ENCODE measurements at regions not wholly inside any gene's neighbourhood (a gene's known extent, or its start where the extent isn't known, plus 50 kb on each side); places are given as distances from the start of the nearest gene placed in this dataset.
A peak's percentile ranks its signal among the peaks of the same experiment; 100 is the strongest.
"Not testable (repeated sequence)": the region's sequence is repeated elsewhere in the genome, so short reads cannot be mapped to it uniquely, and the experiment has no call there.

- Mint-ChIP-seq H3K9me3 (no peaks in the 10 kb centered on the region), H3K36me3 (no peaks in the 10 kb centered on the region), H3K27ac (no peak overlapping the region)
- DNase-seq (ENCODE audit: low spot score in 2 of 2) (no peak), ATAC-seq (no peak)
These were observed 172.5 kb downstream of the POTEB3 start for GRCh38 chr15:21267671-21268395.

GRCh38 chr15:21267226-21267625, 173.1 kb downstream of the POTEB3 start:
- no peak for ATAC-seq
- no peak overlapping the region for H3K27ac Mint-ChIP-seq
- no peaks in the 10 kb centered on the region for H3K36me3 Mint-ChIP-seq
- no peak for DNase-seq (ENCODE audit: low spot score in 2 of 2)
- H3K9me3 Mint-ChIP-seq, result peaks cover 0 to 3% of the 10 kb centered on the region in 2 donors

GRCh38 chr15:21265628-21266027, 174.7 kb downstream of the POTEB3 start:
- H3K27ac Mint-ChIP-seq; H3K36me3 Mint-ChIP-seq; ATAC-seq; H3K9me3 Mint-ChIP-seq; DNase-seq (ENCODE audit: low spot score in 2 of 2): not testable (repeated sequence)

GRCh38 chr15:21262851-21263425, 177.4 kb downstream of the POTEB3 start:
- Mint-ChIP-seq H3K27ac (peak overlapping the region in 1 of 2 donors; percentile 73), H3K36me3 (no peaks in the 10 kb centered on the region), H3K9me3 (peaks cover 0 to 3% of the 10 kb centered on the region in 2 donors)
- DNase-seq (ENCODE audit: low spot score in 2 of 2) (no peak), ATAC-seq (no peak)

- ATAC-seq (peak in 1 of 2 donors; percentile 14), DNase-seq (ENCODE audit: low spot score in 2 of 2) (no peak)
- Mint-ChIP-seq H3K27ac (peak overlapping the region in 1 of 2 donors; percentile 73), H3K9me3 (peaks cover 0 to 3% of the 10 kb centered on the region in 2 donors), H3K36me3 (no peaks in the 10 kb centered on the region)
These were observed 178.1 kb downstream of the POTEB3 start for GRCh38 chr15:21261965-21262850.

GRCh38 chr15:21261396-21261964, 178.8 kb downstream of the POTEB3 start:
- Mint-ChIP-seq H3K36me3 (no peaks in the 10 kb centered on the region), H3K27ac (no peak overlapping the region), H3K9me3 (peaks cover 0 to 3% of the 10 kb centered on the region in 2 donors)
- ATAC-seq, result no peak
- DNase-seq (ENCODE audit: low spot score in 2 of 2), result no peak

GRCh38 chr15:21260966-21261395, 179.3 kb downstream of the POTEB3 start:
- Mint-ChIP-seq H3K27ac (no peak overlapping the region), H3K9me3 (peaks cover 0 to 3% of the 10 kb centered on the region in 2 donors), H3K36me3 (no peaks in the 10 kb centered on the region)
- DNase-seq (ENCODE audit: low spot score in 2 of 2), result peak in 1 of 2 donors; percentile 55
- ATAC-seq, result no peak

GRCh38 chr15:21258635-21259034, 181.7 kb downstream of the POTEB3 start:
- H3K27ac Mint-ChIP-seq; ATAC-seq; H3K9me3 Mint-ChIP-seq; H3K36me3 Mint-ChIP-seq; DNase-seq (ENCODE audit: low spot score in 2 of 2): not testable (repeated sequence)

GRCh38 chr15:21249508-21250019, 190.7 kb downstream of the POTEB3 start:
- not testable (repeated sequence) for H3K9me3 Mint-ChIP-seq; H3K27ac Mint-ChIP-seq; ATAC-seq; H3K36me3 Mint-ChIP-seq; DNase-seq (ENCODE audit: low spot score in 2 of 2)

Measured in activated naive CD4-positive, alpha-beta T cell treated with anti-CD3 and anti-CD28 coated beads, Interleukin-2, amount 50 U/mL, for 72 hours (primary cell).